Stimulated activated CD8-positive, alpha-beta memory T cell treated with anti-CD3 and anti-CD28 coated beads, Interleukin-2, amount 100 ng/mL, for 48 hours (primary cell): ENCODE measurements at regions not wholly inside any gene's neighbourhood (a gene's known extent, or its start where the extent isn't known, plus 50 kb on each side); places are given as distances from the start of the nearest gene placed in this dataset.

Source experiments
- DNase-seq, 2 donors: peaks; one replicate each; pipeline ENCODE4 v3.0.0-alpha.2; 2020; ENCODE audit warnings: low read depth in 2 of 2

GRCh38 chr2:136217996-136218395, 100.0 kb upstream of the CXCR4 start:
- DNase-seq = no peak

- DNase-seq = no peak
Measured at GRCh38 chr2:136215908-136216472, 98.0 kb upstream of the CXCR4 start.

DNA sequence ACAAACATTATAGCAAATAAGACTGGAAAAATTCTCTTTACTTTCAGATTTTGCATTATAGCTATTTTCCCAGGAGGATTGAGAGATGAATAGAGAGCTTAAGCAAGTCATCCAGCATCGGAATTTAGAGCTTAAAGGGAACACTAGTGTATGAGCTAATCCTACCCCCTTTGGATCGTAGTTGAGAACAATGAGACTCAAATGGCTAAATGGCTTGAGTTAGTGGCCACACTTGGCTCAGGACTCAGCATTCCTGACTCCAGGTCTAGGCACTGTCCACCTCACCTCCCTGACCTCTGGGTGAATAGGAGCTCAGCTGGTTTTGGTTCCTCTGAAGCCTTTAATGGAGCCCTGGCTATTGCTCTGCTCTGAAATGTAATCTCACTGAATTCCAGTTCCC, 97.5 kb upstream of the CXCR4 start:
- no peak for DNase-seq

- no peak for DNase-seq
Measured at GRCh38 chr2:136214307-136215200, 96.6 kb upstream of the CXCR4 start.

DNA sequence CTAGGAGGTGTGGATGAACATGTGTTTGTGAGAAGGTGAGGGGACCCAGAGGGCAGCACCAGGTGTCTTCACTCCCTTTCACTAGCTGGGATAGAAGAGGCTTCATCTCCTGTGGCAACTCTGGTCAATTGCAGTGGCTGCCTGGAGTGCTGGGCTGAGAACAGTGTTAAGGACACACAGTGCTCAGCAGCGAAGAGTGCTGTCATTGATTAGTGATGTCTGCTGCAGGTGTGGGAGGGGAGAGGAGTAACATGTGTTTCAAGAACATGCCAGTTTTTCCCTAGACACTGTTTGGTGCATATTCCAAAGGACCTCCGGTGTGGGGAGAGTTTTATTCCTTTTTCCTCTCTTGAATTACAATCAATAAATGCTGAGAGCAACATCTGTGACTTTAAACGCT, 95.9 kb upstream of the CXCR4 start:
- no peak for DNase-seq

DNA sequence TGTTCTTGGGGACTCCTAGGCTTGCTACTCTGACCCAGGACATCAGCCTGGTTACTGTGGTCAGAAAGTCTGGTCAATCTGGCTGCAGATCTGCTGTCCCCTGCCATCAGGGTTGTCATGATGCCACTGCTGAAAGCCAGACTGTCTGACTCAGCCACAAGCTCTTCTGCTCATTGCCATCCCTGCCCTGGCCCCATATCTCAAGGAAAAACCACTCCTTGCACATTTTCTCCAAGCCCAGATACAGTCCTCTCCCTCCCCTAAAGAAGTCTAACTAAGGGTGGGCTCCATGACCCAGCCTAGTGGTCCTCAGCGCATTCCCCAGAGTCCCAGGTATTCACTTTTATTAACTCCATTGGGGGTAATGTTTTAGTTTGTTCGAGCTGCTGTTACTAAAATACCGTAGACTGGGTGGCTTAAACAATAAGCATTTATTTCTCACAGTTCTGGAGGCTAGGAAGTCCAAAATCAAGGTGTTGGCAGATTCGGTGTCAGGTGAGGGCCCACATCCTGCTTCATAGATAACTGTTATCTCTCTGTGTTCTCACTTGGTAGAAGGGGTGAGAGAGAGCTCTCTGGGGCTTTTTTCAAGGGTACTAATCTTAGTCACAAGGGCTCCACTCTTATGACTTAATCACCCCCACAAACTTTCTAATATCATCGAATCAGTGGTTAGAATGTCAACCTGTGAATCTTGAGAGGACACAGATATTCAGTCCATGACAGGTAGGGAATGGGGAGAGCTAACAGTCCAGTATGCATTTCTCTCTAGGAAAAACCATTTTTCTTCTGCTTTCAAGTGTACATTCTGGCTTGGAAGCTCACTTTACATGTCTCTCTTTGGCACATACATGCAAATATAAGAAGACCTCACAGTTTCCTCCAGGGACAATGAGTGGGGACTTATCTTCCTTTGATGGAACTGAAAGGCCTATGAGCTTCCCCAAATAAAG, 94.8 kb upstream of the CXCR4 start:
- peak in 1 of 2 donors; percentile 14 for DNase-seq

GRCh38 chr2:136211701-136212100, 93.8 kb upstream of the CXCR4 start:
- no peak for DNase-seq

- no peak for DNase-seq
Measured at GRCh38 chr2:136210822-136211221, 92.9 kb upstream of the CXCR4 start.

- no peak for DNase-seq
Measured at GRCh38 chr2:136210455-136210805, 92.5 kb upstream of the CXCR4 start.

DNA sequence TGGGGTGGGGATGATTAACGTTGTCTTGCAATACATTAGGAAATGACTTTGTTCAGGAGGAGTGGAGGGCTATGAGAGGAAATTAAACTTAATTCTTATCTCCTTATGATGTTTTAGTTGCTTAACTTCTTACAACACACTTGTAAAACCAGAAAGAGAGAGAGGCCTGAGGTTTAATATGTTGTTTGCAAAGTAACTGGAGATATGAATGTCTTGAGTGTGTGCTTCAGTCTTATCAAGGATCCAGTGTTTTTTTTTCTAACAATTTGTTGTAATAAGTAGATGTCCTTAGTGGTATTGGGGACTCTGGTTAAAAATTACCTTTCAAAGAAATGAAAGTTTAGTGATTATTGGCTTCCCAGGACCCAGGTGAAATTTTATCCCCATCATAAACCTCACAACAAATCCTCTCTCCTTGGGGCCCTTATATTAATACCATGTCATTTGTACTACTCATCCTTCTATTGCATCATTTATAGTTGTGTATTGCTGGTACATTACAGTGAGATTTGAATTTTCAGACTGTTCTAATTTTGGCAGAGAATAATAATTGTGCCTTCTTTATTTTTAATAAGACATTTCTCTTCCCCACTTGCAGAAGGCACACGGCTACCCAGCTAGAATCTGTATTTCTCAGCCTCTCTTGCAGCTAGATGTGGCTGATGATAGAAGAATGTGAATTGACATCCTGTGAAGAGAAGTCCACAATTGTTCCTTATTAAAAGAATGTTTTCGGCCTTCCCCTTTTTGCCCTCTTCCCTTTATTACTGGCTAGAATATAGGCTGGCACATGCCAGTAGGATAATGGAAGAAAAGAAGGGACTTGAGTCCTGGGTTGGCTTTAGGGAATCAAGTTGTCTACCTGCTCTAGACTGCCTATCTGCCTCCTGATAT, 91.9 kb upstream of the CXCR4 start:
- no peak for DNase-seq

GRCh38 chr2:136208682-136209420, 90.9 kb upstream of the CXCR4 start:
- DNase-seq = no peak

GRCh38 chr2:136207665-136208064, 89.7 kb upstream of the CXCR4 start:
- no peak for DNase-seq

GRCh38 chr2:136207030-136207623, 89.2 kb upstream of the CXCR4 start:
- DNase-seq = no peak

GRCh38 chr2:136206613-136207012, 88.7 kb upstream of the CXCR4 start:
- DNase-seq = peak in 1 of 2 donors; percentile 35

- DNase-seq = no peak
Measured at GRCh38 chr2:136205615-136206014, 87.7 kb upstream of the CXCR4 start.

DNA sequence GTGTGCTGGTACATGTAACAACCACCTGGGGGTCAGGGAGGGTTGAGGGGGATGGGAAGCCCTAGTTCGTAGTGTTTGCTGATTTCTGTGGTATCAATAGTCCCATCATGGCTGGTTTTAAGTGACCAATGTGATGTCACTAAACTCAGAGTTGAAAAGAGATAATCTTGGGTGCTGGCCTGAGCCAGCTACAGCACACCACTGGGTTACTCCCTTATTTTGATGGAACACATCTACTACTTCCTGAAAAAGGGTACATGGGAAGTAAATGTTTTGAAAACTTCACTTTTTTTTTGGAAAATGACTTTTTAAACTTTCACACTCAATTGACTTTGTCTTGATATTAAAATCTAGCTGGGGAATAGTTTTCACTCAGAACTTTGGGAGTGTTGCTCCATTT, 87.0 kb upstream of the CXCR4 start:
- DNase-seq = no peak

DNA sequence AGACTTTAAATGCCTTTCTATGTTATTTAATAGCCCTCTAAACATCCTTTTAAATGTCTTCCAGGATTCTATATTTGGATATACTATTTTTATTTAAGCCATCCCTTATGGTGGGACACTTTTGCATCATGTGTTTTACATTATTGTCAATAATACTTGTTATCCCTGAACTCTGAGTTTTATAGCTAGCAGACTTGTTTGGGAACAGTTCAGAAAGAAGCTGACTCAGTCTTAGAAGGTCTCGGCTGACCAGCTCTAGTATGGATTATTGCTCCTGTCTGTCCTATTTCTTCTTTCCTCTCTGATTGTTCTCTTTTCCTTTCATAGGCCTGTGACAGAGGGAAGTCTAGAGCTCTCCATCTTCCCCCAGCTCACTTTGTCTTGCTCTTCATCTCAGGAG, 77.3 kb upstream of the CXCR4 start:
- DNase-seq = no peak

DNA sequence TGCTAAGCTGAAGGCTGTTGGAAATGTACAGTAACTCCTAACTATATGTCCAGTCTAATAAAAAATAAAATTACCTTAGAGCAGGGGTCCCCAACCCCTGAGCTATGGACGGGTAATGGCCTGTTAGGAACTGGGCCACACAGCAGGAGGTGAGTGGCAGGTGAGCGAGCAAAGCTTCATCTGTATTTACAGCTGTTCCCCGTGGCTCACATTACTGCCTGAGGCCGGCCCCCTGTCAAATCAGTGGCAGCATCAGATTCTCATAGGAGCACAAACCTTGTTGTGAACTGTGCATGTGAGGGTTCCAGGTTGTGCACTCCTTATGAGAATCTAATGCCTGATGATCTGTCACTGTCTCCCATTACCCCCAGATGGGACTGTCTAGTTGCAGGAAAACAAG, 73.1 kb upstream of the CXCR4 start:
- no peak for DNase-seq

GRCh38 chr2:136189221-136189782, 71.4 kb upstream of the CXCR4 start:
- no peak for DNase-seq

DNA sequence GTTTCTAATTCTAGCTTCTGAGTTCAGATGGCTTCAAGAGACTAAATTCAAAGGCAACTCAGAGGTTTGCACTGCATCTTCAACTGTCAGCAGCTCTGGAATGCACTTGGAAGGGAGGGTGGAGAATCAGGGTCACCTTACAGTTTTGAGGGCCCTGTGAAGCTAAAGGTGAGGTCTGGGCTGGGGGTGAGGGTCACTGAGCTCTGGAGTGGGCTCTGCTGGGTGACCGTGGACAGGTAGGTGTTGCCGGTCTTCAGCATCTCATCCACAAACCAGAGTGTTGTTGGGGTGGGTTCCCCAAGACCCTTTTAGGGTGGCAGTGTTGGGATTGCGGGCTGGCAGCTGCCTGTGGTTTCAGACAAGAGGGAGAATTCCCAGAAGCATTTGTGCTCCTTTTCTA, 70.1 kb upstream of the CXCR4 start:
- DNase-seq = no peak
